ENCODE measurements at regions not wholly inside any gene's neighbourhood (a gene's known extent, or its start where the extent isn't known, plus 50 kb on each side); places are given as distances from the start of the nearest gene placed in this dataset.

DNA sequence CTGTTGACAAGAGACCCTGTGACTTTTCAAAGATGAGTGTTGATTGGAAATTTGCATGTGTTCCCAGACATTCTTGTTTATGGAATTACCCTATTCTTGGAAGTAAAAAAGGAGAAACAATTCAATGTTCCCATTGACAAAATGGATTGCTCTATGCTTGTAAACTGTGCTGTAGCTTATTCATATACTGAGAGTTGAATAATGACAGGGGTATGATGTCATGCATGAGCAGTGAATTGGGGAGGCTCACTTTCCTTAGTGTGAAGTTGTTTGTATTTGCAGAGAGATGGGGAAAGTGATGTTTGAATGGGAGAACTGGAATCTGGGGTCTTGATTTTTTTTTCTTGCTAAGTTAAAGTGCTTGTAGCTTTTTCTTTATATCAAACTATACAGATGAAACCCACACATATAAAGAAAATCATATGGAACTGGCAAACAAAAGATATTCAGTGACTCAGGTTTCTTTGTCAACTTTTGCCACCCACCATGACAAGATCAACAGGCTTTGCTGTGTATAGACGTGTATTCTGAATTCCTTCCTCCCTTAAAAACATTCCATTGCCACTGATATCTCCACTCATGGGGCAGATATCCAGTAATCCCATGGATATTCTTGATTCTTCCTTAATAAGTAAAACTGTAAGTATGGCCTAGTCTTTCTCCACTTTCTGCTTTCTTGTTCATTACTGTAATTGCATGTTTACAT lies 97.8 kb upstream of the JAG1 start:
- no peak for DNase-seq

DNA sequence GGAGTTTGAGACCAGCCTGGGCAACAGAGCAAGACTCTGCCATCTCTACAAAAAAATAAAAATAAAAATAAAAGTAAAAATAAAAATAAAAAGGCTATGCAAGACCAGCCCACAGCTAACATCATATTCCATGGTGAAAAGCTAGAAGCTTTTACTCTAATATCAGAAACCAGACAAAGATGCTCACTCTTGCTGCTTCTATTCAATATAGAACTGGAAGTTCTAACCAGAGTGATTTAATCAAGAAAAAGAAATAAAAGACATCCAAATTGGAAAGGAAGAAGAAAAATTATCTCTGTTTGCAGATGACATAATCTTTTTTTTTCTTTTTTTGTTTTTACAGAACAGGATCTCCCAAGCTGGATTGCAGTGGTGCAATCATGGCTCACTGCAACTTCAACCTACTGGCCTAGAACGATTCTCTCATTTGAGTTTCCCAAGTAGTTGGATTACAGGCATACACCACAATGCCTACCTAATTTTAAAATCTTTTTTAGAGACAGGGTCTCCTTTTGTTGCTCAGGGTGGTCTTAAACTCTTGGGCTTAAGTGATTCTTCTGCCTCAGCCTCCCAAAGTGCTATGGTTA lies 100.7 kb upstream of the JAG1 start:
- no peak for DNase-seq

- no peak for DNase-seq
Measured at GRCh38 chr20:10777710-10778109, 103.9 kb upstream of the JAG1 start.

GRCh38 chr20:10779911-10780310 lies 106.1 kb upstream of the JAG1 start:
- no peak for DNase-seq

GRCh38 chr20:10780901-10781300 lies 107.1 kb upstream of the JAG1 start:
- no peak for DNase-seq

DNA sequence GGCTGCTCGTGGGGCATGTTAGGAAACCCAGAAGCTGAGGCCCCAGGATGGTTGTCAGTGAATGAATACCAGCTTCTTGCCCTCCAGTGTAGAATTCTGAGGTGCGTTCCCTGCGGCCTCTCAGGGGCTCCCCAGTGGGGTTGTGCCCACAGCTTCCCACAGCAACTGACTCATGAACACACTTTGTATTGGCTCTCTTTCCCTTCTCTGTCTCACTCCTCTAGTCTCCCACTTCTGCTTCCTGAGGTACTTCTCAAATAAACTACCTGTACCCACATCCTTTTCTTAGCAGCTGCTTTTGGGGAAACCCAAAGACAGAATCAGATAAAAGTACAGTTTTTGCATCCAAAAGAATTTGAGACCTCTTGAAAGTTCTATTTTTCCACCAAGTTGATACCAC lies 107.7 kb upstream of the JAG1 start:
- no peak for DNase-seq

DNA sequence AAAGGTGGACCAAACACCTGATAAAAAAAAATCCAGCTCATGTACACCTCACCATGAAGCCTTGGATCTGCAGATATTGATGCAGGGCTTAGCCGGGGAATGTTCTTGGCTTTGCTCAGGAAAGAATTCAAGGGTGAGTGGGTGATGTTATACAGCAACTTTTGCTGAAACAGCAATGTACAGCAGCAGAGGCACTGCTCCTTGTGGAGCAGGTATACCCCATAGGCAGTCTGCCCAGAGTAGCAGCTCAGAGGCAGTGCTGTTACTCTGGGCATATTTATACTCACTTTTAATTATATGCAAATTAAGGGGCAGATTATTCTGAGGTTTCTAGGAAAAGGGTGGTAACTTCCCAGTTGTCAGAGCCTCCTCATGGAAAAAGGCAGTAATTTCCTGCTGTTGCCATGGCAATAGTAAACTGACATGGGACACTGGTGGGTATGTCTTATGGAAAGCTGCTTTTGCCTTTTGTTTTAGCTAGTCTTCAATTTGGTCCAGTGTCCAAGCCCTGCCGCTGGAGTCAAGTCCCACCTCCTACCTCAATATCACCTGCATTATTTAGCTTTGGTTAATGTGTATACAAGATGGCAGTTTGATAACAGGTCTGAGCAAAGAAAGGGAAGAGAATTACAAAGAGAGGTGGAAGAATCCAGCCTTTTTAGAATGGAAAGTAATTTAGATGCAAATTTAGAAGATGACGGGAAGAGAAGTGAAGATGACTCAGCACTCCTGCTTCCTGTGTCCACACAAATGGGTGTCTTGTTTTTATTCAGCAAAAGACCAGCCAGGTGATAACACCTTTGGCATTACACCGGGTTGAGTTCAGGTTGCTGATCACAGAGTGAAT lies 110.1 kb upstream of the JAG1 start:
- no peak for DNase-seq

DNA sequence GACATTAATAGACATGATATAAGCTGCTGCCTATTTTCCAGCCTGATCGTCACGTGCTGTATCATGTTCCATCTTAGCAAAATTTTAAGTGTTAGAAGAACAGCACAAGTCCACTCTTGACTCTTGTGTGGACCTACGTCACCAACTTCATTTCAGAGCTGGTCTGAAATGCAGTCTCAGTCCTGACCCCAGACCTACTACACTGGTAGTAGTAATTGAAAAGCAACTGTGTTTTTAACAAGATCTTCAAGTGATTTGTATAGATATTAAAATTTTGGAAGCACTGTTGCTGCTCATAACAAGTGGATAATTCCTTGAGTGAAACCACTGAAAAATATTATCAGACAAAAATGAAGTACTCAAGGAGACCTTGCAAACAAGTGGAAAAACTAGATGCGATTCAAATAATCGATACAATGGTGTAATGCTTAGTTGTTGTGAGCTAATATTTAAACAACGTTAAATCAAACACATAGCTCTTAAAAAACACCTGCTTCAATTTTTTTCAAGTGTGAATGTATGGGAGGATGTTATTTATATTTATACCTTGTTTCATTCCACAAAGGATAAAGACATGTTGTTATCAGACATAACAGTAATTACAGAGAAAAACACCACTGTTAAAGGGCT lies 110.9 kb upstream of the JAG1 start:
- DNase-seq: no peak

- no peak for DNase-seq
Measured at GRCh38 chr20:10786678-10787077, 112.9 kb upstream of the JAG1 start.

- DNase-seq: no peak
Measured at GRCh38 chr20:10788055-10788454, 114.3 kb upstream of the JAG1 start.

DNA sequence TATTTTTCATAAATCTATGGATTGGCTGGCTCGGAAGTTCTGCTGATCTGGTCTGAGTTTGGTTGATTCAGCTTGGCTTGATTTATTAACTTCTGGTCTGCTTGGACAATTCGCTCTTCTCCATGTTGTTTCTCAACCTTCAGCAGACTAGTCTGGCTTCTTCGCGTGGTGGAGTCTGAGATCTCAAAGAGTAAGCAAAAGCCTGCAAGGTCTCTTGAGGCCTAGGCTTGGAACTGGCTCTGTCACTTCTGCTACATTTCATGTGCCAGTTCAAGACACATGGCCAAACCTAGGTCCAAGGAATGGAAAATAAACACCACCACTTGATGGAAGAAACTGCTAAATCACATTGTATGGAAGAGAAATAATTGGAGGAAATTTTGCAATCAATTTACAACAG lies 115.1 kb upstream of the JAG1 start:
- DNase-seq: no peak

DNA sequence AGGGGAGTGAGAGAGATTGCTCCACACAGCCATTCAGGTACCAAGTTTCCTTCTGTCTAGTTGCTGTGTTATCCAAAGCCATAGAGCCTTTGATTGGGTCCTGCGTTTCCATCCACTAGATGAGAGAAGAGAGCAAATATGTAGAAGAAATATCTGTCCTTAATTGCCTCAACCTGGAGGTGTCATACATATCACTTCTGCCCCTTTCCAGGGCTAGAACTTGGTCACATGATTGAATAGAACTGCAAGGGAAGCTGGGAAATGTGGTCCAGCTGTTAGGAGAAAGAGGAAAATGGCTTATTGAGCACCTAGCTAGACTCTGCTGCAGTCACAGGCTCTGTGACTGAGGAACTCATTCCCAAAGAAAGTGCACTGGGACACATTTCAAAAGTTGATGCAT lies 115.6 kb upstream of the JAG1 start:
- DNase-seq: no peak

DNA sequence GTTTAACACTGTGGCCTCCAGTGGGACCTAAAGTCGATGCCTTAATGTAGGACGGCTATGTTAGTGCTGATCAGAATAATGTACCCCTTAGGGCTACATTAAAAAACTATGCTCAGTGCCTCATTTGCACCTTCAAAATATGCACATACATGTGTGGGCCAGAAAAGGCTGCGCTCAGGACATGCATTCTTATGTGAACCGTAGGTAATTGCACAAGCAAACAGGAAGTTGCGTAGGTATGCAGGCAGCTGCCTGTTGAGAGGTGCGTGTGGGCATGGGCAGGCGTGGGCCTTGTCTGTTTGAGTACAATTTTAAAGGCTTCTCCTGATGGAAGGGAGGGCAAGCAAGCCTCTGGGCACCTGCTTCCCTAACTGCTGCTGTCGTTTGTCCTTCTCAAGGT lies 116.2 kb upstream of the JAG1 start:
- no peak for DNase-seq

GRCh38 chr20:10792291-10792690 lies 118.5 kb upstream of the JAG1 start:
- no peak for DNase-seq

DNA sequence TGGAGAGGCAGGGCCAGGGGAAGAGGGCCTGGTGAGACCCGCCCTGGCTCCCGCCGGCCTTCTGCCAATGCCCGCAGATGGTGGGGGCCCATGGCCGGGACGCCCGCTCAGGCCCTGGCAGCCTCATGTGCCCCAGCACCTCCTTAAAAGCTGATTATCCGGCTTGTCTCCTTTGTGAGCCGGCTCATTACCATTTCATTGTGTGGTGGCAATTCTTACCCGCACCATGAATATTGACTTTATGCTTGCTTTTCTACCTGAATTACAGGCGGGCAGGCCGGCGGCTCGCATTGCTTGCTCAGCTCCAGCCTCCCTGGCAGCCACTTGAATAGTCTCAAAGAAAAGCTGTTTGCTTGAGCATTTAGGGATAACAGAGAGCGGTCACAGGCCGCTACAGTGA lies 120.0 kb upstream of the JAG1 start:
- no peak for DNase-seq

DNA sequence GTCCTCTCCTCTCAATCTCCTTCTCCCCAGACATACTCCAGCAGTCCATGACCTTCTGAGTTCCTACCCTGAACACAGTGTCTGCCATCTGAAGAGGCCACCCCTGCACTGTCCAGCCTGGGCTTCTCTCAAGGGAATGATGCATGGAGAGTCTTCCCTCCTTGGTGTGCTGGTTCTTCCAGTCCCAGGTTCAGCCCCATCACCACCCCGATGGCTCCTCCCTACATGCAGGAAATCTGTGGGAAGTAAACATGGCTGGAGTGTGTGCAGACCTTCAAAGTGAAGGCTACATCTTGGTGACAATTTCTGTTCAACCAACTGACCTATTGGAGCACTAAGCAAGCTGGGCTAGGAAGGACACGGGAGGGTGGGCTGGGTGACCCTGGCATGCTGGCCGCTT lies 121.0 kb upstream of the JAG1 start:
- DNase-seq: no peak

- no peak for DNase-seq
Measured at GRCh38 chr20:10795286-10796026, 121.7 kb upstream of the JAG1 start.

GRCh38 chr20:10798811-10799210 lies 125.0 kb upstream of the JAG1 start:
- DNase-seq: no peak

- no peak for DNase-seq
Measured at GRCh38 chr20:10799735-10800134, 125.9 kb upstream of the JAG1 start.

GRCh38 chr20:10800288-10800687 lies 126.5 kb upstream of the JAG1 start:
- DNase-seq: no peak

- no peak for DNase-seq
Measured at GRCh38 chr20:10802236-10802635, 128.4 kb upstream of the JAG1 start.

GRCh38 chr20:10805764-10806163 lies 132.0 kb upstream of the JAG1 start:
- DNase-seq: no peak

- no peak for DNase-seq
Measured at GRCh38 chr20:10806539-10806938, 132.7 kb upstream of the JAG1 start.

Measured in NCI-H1105 (cell line).